ENCODE measurements at regions not wholly inside any gene's neighbourhood (a gene's known extent, or its start where the extent isn't known, plus 50 kb on each side); places are given as distances from the start of the nearest gene placed in this dataset.
"Not testable (repeated sequence)": the region's sequence is repeated elsewhere in the genome, so short reads cannot be mapped to it uniquely, and the experiment has no call there.

DNA sequence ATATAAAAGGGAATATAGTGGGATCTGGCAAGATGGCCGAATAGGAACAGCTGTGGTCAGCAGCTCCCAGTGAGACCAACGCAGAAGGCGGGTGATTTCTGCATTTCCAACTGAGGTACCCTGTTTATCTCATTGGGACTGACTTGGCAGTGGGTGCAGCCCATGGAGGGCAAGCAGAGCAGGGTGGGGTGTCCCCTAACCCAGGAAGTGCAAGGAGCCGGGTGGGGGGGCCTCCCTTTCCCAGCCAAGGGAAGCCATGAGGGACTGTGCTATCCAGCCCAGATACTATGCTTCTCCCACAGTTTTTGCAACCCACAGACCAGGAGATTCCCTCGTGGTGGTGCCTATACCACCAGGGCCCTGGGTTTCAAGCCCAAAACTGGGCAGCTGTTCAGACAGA, 342.4 kb downstream of the RPS29 start:
- not testable (repeated sequence) for DNase-seq

- no peak for DNase-seq
Observed at GRCh38 chr14:49240383-49240782, 345.8 kb downstream of the RPS29 start.

DNA sequence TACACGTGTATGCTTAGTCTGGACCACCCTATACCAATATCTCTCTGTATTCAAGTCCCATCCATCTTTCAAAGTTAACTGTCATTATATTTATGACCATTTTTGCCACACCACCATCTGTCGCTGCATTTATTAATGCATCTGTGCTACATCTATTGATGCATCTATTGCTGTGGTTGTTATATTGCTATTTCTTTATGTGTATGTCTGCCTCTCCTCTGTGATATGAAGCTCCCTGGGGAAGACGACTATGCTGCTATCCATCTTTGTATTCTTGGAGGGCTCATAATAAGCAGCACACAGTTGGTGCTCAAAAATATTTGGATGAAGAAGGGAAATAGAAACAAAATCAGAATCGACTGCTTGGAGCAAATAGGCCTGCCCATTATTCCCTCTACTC, 357.6 kb downstream of the RPS29 start:
- DNase-seq, result no peak

GRCh38 chr14:49221316-49221715, 364.9 kb downstream of the RPS29 start:
- no peak for DNase-seq

- DNase-seq, result no peak
Observed at GRCh38 chr14:49220492-49220891, 365.7 kb downstream of the RPS29 start.

DNA sequence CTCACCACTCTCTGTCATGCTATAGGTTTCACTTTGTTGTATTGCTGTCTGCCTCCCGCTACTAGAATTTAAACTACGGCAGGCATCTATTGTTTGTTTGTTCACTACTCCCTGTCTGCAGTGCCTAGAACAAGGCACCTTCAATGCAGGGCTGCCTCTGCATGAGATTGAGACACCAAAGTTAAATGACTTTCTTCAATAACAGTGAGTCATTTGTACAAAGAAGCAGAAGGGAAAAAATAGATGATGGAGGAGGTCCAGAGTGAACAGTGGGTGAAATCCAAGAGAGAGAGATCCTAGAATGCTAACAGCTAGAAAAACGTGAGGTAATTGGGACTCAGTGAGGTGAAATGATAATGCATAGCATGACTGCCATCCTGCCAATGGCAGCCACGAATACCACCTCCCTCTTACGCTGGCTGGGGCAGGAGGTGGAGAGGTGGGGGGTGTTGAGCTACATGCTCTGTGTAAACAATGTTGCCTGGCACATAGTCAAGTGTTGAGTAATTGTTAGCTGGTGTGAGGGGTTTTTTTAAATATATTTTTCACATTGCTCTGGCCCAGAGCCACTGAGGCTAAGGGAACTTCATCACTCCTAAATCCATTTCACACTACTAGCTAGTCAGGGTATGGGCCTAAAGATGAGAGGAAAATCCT, 367.6 kb downstream of the RPS29 start:
- no peak for DNase-seq

DNA sequence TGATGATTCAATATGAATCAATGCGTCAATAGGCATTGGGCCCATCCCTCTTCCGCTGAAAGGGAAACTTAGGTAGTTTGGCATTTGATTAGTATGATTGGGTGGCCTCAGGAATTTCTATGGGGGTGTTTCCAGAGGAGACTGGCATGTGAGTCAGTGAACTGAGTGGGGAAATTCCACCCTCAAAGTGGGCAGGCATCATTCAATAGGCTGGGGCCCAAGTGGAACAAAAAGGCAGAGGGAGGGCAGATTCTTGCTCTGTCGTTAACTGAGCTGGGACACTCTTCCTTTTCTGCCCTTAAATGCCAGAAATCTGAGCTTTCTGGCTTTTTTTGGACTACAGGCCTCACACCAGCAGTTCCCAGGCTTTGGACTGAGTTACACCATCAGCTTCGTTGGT, 373.5 kb downstream of the RPS29 start:
- DNase-seq, result no peak

DNA sequence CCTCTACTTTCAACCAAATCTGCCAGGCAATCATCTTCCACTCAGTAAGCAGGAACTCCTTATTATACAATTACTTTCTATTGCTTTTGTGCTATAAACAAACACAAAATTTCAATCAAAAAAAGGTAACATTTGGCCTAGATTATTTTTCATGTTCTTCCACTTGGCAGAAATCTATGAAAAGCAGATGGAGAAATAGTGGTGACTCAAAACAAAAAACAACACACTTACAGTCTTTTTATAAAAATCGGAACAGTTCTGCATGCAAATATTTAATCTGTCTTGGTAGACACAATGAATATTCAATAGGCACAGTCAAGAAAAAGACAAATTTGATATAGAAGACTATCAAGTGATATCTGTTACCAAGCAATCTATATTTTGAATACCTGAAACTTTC, 376.8 kb downstream of the RPS29 start:
- DNase-seq, result no peak

DNA sequence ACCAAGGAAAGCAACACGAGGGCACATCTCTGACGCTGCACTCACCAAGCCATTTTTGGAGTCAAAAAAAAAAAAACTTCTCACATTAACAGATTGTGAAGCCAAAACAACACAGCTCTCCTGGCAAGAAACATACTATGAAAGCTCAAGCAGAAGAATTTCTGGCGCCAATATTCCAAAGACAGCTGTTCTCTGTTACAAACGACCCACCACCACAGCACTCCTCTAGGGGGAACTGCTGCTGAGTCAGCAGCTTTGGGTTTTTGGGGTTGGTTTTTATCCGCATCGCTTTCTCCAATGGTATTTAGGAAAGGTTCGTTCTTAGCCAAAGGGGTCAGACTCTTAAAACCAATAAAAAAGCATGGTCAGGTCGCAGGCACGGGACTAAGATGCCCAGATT, 379.4 kb downstream of the RPS29 start:
- DNase-seq, result peak; percentile 36 to 79 (median 59)

DNA sequence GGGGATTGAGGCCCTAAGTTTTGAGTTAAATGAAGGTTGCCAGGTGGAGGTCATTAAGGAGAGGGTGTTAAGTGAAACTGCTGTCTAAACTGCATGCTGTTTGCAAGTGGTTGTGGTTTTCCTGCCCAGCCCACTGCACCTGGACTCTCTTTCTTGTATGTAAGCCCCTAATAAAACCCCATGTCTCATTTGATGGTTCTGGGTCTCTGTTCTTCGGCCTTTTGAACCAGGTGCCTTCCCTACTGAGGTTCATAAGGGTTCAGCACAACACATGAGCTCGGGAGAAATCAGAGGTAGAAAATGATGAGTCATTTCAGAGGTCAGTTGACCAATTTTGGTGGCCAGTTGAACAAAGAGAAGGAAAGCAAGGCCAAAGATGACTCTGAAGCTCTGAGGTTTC, 382.5 kb downstream of the RPS29 start:
- no peak for DNase-seq

DNA sequence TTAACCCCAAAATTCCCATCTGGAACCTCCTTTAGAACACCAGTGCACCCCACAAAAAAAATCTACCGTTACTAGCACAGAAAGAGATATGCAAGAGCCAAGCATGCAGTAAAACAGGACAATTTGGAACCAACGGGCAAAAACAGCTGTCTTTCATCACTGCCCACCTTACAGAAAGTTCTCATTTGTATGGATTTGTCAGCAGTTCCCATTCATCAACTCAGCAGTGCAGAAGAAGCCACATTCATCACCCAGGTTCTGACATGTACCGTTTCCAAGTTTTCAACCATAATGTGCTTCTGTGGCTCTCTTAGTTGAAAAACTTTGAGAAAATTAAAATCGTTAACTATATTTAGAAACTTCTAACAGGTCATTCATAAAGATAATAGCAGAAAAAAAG, 387.0 kb downstream of the RPS29 start:
- DNase-seq, result no peak

GRCh38 chr14:49196327-49196726, 389.9 kb downstream of the RPS29 start:
- no peak for DNase-seq

DNA sequence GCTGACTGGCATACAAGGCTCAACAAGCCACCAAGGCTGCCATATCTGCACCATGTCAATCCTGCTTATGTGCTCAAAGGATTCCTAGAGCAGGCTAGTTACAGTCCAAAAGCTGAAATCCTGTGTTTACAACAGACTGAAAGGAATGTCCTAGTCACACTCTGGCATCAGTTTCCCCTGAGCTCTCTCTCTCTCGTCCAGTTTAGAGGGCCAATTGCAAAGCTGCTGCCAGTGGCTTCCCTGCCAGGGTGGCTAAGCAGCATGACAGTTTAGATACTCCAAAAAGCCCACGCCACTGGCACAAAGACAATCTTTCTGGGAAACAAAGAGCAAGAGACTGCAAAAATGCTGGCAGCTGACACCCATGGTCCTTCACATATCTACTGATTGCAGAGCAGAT, 392.1 kb downstream of the RPS29 start:
- peak; percentile 39 to 68 (median 55) for DNase-seq

DNA sequence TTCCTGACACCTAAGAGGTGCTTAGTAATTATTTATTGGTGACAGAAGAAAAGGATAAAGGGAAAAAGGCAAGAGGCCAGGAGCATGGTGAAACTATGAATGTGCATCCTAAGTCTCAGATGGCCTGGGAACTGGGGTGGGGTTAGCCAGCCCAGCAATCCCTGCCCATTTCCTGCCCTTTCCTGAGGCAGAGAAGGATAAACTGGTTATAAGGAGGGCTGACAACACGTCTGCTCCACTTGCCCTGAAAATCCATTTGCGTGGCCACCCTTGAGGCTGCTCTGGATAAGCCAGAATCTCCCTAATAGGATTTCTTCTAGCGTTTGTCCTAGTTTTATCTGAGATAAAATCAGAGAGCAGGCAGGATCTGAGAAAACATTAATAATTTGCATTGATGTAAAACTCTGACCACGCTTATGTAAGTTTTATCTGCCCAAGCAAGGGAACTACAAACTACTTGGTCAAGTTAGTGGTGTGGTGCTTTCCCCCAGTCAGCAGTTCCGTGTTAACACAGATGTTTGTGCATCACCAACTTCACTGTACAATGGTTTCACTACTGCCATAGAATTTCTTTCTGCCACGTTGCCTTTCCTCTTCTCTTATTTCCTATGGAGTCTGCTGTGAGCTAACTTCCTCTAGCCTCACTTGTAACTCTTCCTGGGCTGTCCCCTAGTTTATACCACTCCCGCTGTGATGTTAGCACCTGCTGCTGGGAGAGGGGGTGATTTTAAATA, 392.7 kb downstream of the RPS29 start:
- DNase-seq, result no peak

DNA sequence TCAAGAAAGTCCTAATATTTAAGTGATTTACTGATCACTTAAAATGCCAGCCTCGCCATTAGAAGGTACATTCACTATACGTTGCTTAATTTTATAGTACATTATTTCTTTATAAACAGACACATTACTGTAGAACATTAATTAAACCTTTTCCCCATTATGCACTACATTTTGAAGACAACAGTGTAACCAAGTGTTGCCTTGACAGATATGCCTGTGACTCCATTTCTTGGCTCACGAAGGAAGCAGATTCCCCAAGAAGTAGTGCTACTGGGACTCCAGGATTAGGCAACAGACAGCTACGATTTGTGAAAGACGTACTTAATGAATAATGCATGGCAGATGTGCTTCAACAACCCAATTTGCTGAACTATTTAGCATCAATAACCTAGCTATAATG, 394.8 kb downstream of the RPS29 start:
- peak in 1 of 3 donors; percentile 1 for DNase-seq

DNA sequence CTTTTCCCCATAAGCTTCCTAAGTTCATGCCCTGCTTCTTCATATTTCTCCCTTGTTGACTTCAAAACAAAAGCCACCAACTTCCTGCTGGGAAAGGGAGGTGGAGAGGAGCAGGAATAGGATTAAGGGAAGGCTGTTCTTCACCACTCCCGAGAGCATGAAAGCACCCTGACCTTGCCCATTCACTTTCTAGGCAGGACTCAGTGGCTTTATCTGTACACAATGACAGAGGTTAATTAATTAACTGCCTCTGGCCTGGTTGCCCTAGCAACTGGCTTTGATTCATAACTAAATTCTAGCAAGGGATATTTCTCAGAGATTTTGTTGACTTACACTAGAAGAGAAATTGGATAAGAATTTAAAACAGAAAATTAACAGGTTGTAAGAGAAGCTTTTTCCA, 396.8 kb downstream of the RPS29 start:
- DNase-seq, result no peak

- no peak for DNase-seq
Observed at GRCh38 chr14:49187799-49188198, 398.4 kb downstream of the RPS29 start.

GRCh38 chr14:49173765-49174373, 412.3 kb downstream of the RPS29 start:
- DNase-seq, result peak; percentile 53 to 74 (median 55)

DNA sequence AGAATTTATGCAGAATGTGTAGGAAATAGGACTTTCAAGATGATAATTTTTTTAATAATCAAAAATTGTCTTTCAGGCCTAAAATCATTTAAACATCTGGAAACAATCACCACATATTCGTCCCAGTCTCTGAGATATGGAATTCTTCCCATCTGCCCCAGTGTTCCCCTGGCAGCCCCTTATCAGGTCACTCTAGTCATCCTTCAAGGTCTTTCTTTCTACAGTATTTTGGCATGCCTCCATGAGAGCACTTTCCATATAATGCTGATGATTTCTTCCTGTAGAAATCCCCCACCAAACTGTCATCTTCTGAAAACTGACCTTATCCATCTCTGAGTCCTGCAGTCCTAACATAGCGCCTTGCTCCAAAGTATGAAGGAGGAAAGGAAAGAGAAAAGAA, 422.1 kb downstream of the RPS29 start:
- peak in 2 of 3 donors; percentile 6 to 33 for DNase-seq

- DNase-seq, result no peak
Observed at GRCh38 chr14:49160983-49161382, 425.2 kb downstream of the RPS29 start.

DNA sequence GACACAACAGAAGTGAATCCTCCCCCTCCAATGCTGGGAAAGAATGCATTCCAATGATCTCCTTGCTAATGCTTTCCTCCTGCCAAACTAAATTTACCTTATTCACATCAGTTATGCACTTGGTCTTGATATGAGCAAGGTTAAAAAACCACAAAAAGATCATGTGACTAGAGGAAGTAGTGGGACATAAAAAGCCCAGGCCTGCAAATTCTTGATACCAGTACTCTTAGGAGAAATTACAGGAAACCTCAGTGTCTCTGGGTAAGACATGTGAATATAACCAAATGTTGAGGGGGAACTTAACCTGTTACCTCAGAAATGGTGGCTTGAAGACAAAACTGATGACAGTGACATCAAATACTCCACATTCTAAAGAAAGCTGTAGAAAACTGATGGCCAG, 427.1 kb downstream of the RPS29 start:
- DNase-seq, result no peak

- DNase-seq, result no peak
Observed at GRCh38 chr14:49139593-49139992, 446.6 kb downstream of the RPS29 start.

- DNase-seq, result peak in 1 of 3 donors; percentile 5
Observed at GRCh38 chr14:49134940-49135339, 451.2 kb downstream of the RPS29 start.

Measured in muscle of back (tissue), 3 donors.